ENCODE measurements at regions not wholly inside any gene's neighbourhood (a gene's known extent, or its start where the extent isn't known, plus 50 kb on each side); places are given as distances from the start of the nearest gene placed in this dataset.

- Histone ChIP-seq H3K27ac (no peak overlapping the region), H3K36me3 (no peaks in the 10 kb centered on the region), H3K4me1 (no peaks in the 10 kb centered on the region), H3K4me3 (no peak overlapping the region), H3K9me3 (no peaks in the 10 kb centered on the region), H3K27me3 (no peaks in the 10 kb centered on the region)
- intact Hi-C loops (cut with DNase I): no loop called here
- ATAC-seq: peak in 1 of 4 donors; percentile 39
- no peak for TF ChIP-seq POLR2A (IDR thresholded peaks at IDR 0.05)
- TF ChIP-seq CTCF (IDR thresholded peaks at IDR 0.05): no peak
- DNase-seq: no peak
- 10% methylated on average over 3 of the region's 4 CpGs for WGBS (ENCODE audit: insufficient coverage, low coverage, low lambda C conversion rate, missing lambda C conversion rate)
These were observed 319.1 kb upstream of the CT83 start for GRCh38 chrX:116781926-116782325.

- Histone ChIP-seq H3K27ac (no peak overlapping the region), H3K36me3 (no peaks in the 10 kb centered on the region), H3K9me3 (no peaks in the 10 kb centered on the region), H3K4me1 (no peaks in the 10 kb centered on the region), H3K27me3 (no peaks in the 10 kb centered on the region), H3K4me3 (no peak overlapping the region)
- TF ChIP-seq POLR2A (IDR thresholded peaks at IDR 0.05) (no peak), CTCF (IDR thresholded peaks at IDR 0.05) (no peak)
- intact Hi-C loops (cut with DNase I): no loop called here
- ATAC-seq (no peak), DNase-seq (no peak)
These were observed 294.7 kb upstream of the CT83 start for GRCh38 chrX:116757491-116757890.

- no peaks in the 10 kb centered on the region for H3K36me3 ChIP-seq
- 100% methylated on average over 1 of the region's 1 CpG for WGBS (ENCODE audit: insufficient coverage, low coverage, low lambda C conversion rate, missing lambda C conversion rate)
- H3K27ac ChIP-seq: no peak overlapping the region
- DNase-seq (no peak), ATAC-seq (no peak)
- intact Hi-C loops (cut with DNase I): no loop called here
- H3K9me3 ChIP-seq: no peaks in the 10 kb centered on the region
- H3K4me1 ChIP-seq: no peaks in the 10 kb centered on the region
- H3K4me3 ChIP-seq: no peak overlapping the region
- no peaks in the 10 kb centered on the region for H3K27me3 ChIP-seq
- TF ChIP-seq POLR2A (IDR thresholded peaks at IDR 0.05): no peak
- TF ChIP-seq CTCF (IDR thresholded peaks at IDR 0.05): no peak
These were observed 294.2 kb upstream of the CT83 start for GRCh38 chrX:116756958-116757357.

- Histone ChIP-seq H3K4me1 (no peaks in the 10 kb centered on the region), H3K27me3 (no peaks in the 10 kb centered on the region), H3K27ac (no peak overlapping the region), H3K4me3 (no peak overlapping the region), H3K36me3 (no peaks in the 10 kb centered on the region), H3K9me3 (no peaks in the 10 kb centered on the region)
- no peak for DNase-seq
- ATAC-seq: no peak
- 50% methylated on average over 2 of the region's 3 CpGs for WGBS (ENCODE audit: insufficient coverage, low coverage, low lambda C conversion rate, missing lambda C conversion rate)
- intact Hi-C loops (cut with DNase I): no loop called here
- TF ChIP-seq CTCF (IDR thresholded peaks at IDR 0.05): no peak
- TF ChIP-seq POLR2A (IDR thresholded peaks at IDR 0.05): no peak
These were observed 287.2 kb upstream of the CT83 start for GRCh38 chrX:116749943-116750342.

- 13% methylated on average over 2 of the region's 2 CpGs for WGBS (ENCODE audit: insufficient coverage, low coverage, low lambda C conversion rate, missing lambda C conversion rate)
- no peaks in the 10 kb centered on the region for H3K36me3 ChIP-seq
- TF ChIP-seq CTCF (IDR thresholded peaks at IDR 0.05) (no peak), POLR2A (IDR thresholded peaks at IDR 0.05) (no peak)
- ATAC-seq (peak in 1 of 4 donors; percentile 62), DNase-seq (no peak)
- H3K27ac ChIP-seq: no peak overlapping the region
- no peak overlapping the region for H3K4me3 ChIP-seq
- intact Hi-C loops (cut with DNase I): no loop called here
- H3K27me3 ChIP-seq: no peaks in the 10 kb centered on the region
- H3K4me1 ChIP-seq: no peaks in the 10 kb centered on the region
- H3K9me3 ChIP-seq: no peaks in the 10 kb centered on the region
These were observed 269.4 kb upstream of the CT83 start for GRCh38 chrX:116732214-116732613.
